Colon (tissue), 2 donors: ENCODE measurements at regions not wholly inside any gene's neighbourhood (a gene's known extent, or its start where the extent isn't known, plus 50 kb on each side); places are given as distances from the start of the nearest gene placed in this dataset.
A peak's percentile ranks its signal among the peaks of the same experiment; 100 is the strongest.
"Not testable (repeated sequence)": the region's sequence is repeated elsewhere in the genome, so short reads cannot be mapped to it uniquely, and the experiment has no call there.

ENCODE experiments used
- FAIRE-seq: peaks from 2 replicates; lab custom pipeline; 2012; peaks lifted over from hg19 to GRCh38; lab: Jason Lieb, UNC
- donor health status: control.
- donor health status: control.

- no peak for FAIRE-seq
Observed at GRCh38 chr3:110697961-110698360, 373.7 kb upstream of the NECTIN3 start.

DNA sequence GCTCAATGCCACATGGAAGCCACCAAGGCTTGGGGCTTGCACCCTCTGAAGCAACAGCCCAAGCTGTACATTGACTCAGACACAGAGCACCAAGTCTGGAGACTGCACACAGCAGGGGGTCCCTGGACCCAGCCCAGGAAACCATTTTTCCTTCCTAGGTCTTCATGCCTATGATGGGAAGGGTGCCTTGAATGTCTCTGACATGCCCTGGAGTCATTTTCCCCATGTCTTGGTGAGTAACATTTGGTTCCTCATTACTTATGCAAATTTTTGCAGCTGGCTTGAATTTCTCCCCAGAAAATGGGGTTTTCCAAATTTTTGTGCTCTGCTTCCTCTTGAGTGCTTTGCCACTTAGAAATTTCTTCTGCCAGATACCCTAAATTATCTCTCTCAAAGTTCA, 367.3 kb upstream of the NECTIN3 start:
- FAIRE-seq = not testable (repeated sequence)

DNA sequence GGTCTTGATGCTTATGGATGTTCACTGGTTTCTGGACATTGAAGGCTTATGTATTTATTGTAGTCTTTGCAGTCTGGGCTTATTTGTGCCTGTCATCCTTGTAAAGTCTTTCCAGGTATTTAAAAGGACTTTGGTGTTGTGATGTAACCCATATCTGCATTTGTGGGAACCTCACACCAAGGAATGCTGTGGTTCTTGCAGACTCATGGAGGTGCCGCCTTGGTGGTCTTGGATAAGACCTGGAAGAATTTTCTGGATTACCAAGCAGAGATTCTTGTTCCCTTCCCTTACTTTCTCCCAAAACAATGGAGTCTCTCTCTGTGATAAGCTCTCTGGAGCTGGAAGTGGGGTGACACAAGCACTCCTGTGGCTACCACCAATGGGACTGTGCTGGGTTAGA, 363.5 kb upstream of the NECTIN3 start:
- no peak for FAIRE-seq

DNA sequence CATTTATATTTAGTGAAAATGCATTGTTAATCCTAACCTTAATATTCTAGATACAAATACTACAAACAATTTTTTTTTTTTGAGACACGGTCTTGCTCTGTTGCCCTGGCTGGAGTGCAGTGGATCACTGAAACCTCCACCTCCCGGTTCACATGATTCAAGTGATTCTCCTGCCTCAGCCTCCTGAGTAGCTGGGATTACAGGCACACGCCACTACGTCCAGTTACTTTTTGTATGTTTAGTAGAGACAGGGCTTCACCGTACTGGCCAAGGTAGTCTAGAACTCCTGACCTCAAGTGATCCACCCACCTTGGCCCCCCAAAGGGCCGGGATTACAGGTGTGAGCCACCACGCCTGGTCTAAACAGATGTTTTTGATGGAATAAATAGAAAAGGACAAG, 361.5 kb upstream of the NECTIN3 start:
- FAIRE-seq = no peak

- FAIRE-seq = no peak
Observed at GRCh38 chr3:110710603-110711002, 361.0 kb upstream of the NECTIN3 start.

- no peak for FAIRE-seq
Observed at GRCh38 chr3:110711130-110711832, 360.3 kb upstream of the NECTIN3 start.

DNA sequence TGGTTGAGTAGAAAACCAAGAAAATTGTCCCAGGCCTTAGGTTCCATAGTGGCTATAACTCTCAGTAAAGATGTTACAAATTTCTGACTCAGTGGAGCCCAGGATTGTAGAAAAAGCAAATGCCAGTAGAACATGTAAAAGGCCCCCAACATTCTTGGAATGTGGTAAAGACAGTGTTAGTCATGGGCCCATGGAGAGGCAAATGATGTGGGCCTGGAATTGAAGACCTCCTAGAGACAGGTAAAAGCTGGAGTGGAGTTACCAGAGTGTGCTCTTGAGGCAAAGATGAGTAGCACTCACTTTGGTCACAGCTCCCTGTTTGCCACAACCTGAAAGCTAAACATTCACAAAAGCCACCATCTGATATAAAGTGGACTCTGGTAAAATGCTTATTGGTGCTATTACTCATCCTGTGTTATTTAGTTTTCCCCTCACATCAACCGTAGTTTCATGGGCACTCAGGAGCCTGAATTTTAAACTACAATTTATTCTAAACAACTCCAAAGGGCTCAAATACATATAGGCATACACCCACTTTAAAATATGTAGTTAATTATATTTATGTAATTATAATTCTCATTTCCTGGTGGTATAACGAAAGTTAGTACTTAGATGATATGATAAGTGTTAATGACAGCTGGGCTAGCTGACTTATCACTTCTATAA, 359.6 kb upstream of the NECTIN3 start:
- no peak for FAIRE-seq

DNA sequence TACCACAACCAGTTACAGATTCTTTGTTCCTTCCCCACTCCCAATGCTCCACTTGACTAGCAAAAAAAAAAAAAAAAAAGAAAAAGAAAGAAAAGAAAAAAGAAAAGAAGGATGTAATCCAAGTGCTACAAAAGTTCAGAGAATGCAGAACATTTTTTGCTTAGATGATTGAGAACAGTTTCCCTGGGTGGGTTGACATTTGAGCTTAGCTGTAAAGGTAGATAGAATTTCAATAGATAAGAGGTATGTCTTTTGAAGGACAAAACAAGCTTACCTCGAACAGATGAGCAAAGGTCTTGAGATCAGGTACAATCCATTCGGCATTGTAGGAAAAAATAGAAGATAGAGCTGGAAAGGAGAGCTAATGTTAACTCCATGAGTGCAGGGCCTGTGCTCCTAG, 344.6 kb upstream of the NECTIN3 start:
- no peak for FAIRE-seq

DNA sequence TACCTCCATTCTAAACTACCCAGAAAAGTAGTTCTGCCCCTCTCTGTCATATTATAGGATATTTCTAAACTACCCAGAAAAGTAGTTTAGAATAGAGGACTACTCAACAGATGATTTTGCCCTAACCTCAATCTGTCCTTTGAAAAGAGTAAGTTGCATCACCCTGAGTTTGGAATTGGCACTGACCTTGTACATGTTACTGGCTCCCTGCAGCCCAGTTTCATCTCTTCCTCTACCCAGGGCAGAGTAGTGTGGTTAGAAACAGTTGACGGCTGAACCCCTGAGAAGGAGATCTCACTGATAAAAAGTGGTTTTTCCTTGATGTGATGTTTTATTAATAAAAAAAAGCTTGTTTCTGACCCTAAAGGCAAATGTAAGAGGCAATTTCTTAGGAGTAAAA, 340.5 kb upstream of the NECTIN3 start:
- FAIRE-seq = no peak

GRCh38 chr3:110732420-110732819, 339.2 kb upstream of the NECTIN3 start:
- FAIRE-seq = no peak

DNA sequence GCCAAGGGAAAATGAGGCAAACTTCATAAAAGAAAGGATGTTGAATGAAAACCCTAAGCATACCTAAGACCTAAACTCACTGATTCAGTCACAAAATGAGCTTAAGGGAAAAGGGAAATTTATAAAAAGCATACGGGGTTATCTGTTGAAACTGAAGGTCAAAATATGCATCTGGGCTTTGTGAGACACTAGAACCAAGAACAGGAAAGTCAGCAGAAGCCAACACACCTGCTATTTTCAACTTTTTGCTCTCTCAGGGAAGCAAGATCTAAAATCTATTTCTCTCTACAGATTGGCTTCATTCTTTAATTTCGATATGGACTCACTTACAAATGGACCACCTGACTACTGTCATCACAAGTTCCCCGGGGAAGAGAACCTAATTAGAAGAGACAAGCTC, 338.6 kb upstream of the NECTIN3 start:
- no peak for FAIRE-seq

- no peak for FAIRE-seq
Observed at GRCh38 chr3:110734524-110734923, 337.1 kb upstream of the NECTIN3 start.

DNA sequence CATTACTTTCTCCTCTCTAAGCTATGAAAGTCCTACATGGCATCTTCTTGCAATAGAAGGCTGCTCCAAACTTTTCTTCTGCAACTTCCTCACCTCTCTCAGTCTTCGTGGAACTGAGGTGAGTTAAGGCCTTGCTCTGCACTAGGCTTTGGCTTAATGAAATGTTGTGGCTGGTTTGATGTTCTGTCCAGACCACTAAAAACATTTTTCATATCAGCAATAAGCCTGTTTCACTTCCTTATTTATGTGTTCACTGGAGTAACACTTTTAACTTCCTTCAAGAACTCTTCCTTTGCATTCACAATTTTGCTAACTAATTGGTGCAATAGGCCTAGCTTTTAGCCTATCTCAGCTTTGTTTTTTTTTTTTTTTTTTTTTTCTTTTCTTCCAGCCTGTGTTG, 335.3 kb upstream of the NECTIN3 start:
- FAIRE-seq = no peak

DNA sequence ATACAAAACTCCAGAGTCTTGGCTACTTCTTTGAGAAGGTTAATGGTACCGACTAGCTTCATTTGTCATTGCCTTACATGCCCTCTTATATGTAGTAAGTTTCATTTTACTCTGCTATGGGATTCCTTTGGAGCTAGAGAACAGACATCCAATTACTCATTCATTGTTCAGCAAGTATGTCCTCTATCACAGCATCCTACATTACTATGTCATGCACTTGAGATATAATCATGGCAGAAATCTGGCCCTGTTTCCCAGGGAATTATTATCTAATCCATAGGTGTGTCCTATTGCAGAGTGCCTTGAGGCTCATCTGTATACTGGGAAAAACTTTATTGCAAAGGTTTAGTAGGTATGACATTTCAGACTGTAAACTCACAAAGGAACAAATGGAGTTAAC, 333.1 kb upstream of the NECTIN3 start:
- FAIRE-seq = no peak

GRCh38 chr3:110741891-110742290, 329.7 kb upstream of the NECTIN3 start:
- FAIRE-seq = no peak

GRCh38 chr3:110743202-110743601, 328.4 kb upstream of the NECTIN3 start:
- FAIRE-seq = no peak

DNA sequence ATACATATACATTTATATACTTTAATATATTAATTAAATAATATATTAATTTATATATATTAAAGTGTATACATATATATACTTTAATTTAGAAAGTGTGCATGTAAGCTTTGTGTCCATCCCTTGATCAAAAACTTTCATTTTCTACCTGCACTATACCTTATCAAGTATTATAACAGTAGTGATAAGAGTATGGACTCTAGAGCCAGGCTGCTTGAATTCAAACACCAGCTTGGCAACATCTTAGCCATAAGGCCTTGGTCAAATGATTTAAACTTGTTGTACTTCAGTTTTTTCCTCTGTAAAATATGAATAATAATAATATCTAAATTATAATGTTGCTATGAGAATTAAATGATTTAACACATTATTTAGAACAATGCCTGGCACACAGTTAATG, 327.6 kb upstream of the NECTIN3 start:
- FAIRE-seq = peak; percentile 53

GRCh38 chr3:110744723-110745122, 326.9 kb upstream of the NECTIN3 start:
- peak; percentile 75 for FAIRE-seq

DNA sequence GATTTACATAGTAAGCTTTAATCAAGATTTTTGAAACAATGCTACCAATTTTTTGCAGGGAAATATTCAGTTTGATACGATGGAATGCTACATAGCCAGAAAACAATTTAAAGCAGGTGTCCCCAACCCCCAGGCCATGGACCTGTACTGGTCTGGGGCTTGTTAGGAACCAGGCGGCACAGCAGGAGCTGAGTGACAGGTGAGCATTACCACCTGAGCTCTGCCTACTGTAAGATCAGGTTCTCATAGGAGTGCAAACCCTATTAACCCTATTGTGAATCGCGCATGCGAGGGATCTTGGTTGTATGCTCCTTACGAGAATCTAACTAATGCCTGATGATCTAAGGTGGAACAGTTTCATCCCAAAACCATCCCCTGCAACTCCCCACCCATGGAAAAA, 322.6 kb upstream of the NECTIN3 start:
- FAIRE-seq = no peak

- no peak for FAIRE-seq
Observed at GRCh38 chr3:110750201-110750600, 321.4 kb upstream of the NECTIN3 start.

GRCh38 chr3:110752307-110752706, 319.3 kb upstream of the NECTIN3 start:
- no peak for FAIRE-seq

- FAIRE-seq = no peak
Observed at GRCh38 chr3:110753516-110753915, 318.1 kb upstream of the NECTIN3 start.

GRCh38 chr3:110754212-110754916, 317.3 kb upstream of the NECTIN3 start:
- no peak for FAIRE-seq
